ENCODE measurements at regions not wholly inside any gene's neighbourhood (a gene's known extent, or its start where the extent isn't known, plus 50 kb on each side); places are given as distances from the start of the nearest gene placed in this dataset.

DNA sequence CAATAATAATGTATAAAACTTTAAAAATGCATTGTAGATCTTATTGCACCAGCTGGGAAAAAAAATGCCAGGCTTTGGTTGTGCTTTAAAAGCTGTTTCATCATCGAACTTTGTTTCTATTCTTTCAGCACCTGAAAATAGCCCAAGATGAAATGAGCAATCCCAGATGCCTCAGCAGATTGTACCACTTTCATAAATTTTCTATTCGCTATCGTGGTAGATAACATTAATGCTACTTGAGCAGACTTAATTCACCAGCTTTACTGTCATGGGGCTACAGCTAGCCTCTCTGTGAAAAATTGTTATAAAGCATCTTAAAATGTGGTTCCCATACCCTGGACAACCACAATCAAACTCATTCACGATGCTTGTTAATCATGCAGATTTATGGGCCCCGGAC is 599.6 kb upstream of the HS3ST1 start:
- TF ChIP-seq POLR2A (IDR thresholded peaks at IDR 0.05) (no peak), POLR2AphosphoS5 (IDR thresholded peaks at IDR 0.05) (no peak)
- TF ChIP-seq, protein P1, sequence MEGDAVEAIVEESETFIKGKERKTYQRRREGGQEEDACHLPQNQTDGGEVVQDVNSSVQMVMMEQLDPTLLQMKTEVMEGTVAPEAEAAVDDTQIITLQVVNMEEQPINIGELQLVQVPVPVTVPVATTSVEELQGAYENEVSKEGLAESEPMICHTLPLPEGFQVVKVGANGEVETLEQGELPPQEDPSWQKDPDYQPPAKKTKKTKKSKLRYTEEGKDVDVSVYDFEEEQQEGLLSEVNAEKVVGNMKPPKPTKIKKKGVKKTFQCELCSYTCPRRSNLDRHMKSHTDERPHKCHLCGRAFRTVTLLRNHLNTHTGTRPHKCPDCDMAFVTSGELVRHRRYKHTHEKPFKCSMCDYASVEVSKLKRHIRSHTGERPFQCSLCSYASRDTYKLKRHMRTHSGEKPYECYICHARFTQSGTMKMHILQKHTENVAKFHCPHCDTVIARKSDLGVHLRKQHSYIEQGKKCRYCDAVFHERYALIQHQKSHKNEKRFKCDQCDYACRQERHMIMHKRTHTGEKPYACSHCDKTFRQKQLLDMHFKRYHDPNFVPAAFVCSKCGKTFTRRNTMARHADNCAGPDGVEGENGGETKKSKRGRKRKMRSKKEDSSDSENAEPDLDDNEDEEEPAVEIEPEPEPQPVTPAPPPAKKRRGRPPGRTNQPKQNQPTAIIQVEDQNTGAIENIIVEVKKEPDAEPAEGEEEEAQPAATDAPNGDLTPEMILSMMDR (IDR thresholded peaks at IDR 0.05): no peak

All from sigmoid colon (tissue), 4 donors.